ENCODE measurements at regions not wholly inside any gene's neighbourhood (a gene's known extent, or its start where the extent isn't known, plus 50 kb on each side); places are given as distances from the start of the nearest gene placed in this dataset.

DNA sequence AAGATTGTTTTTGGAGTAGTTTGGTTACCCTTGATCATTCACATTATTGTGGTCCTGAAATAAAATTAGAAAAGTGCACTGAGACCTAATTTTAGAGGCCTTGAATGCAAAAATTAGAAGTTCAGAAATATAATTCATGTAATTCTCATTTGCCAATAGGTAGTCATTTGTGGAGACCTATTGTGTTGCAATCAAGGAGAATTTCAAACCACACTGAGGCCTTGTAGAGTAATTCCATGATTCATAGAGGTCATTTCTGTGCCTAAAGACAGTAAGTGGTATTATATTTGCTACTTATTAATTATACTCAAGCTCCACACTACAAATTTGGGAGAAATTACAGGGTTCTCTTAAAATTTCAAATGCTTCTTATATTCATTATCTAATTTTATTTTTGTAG is 946.8 kb upstream of the POT1 start:
- in situ Hi-C loops (cut with MboI; ENCODE audit: low pct_unique_long_range_greater_than_20kb, low sequenced_read_pairs, unreplicated experiment), result no loop called here
- no peak for DNase-seq (ENCODE audit: low spot score)
- TF ChIP-seq CTCF (IDR thresholded peaks at IDR 0.05; ENCODE audit: extremely low read depth, insufficient read depth, missing control alignments), result no peak

DNA sequence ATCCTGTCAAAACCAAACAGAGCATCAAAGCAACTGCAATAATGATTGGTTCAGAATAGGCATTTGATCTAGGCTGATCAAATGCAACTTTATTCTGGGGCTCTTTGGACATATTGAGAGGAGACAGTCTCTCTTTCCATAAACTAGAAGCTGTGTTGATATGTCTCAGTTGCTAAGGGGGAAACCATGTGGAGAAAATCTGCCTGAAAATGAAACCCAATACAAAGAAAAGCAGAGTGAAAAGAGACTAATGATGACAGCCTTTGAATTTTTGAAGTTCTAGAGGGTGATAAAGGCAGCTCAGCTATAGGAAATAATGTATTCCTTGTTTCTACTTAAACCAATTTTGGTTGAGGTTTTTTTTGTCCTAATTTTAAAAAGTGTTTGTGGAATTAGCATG is 941.8 kb upstream of the POT1 start:
- TF ChIP-seq CTCF (IDR thresholded peaks at IDR 0.05; ENCODE audit: extremely low read depth, insufficient read depth, missing control alignments), result no peak
- no peak for DNase-seq (ENCODE audit: low spot score)
- in situ Hi-C loops (cut with MboI; ENCODE audit: low pct_unique_long_range_greater_than_20kb, low sequenced_read_pairs, unreplicated experiment), result no loop called here

DNA sequence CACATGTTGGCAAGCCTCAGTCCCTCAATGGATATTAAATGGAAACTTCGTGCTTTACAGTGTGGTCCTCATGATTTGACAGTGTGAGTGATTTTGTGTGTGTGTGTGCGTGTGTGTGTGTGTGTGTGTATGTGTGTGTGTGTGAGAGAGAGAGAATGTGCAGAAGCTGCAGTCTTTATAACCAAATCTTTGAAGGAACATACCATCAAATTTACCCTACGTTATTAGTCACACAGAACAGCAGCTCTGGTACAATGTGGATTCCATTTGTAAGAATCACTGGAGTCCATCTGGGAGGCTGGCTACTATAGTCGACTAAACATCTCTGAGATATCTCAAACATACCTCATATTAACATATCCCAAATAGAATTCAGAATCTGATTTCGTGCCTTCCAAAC is 928.0 kb upstream of the POT1 start:
- no peak for TF ChIP-seq CTCF (IDR thresholded peaks at IDR 0.05; ENCODE audit: extremely low read depth, insufficient read depth, missing control alignments)
- in situ Hi-C loops (cut with MboI; ENCODE audit: low pct_unique_long_range_greater_than_20kb, low sequenced_read_pairs, unreplicated experiment), result no loop called here

GRCh38 chr7:125848157-125848556 is 918.5 kb upstream of the POT1 start:
- no peak for TF ChIP-seq CTCF (IDR thresholded peaks at IDR 0.05; ENCODE audit: extremely low read depth, insufficient read depth, missing control alignments)
- DNase-seq (ENCODE audit: low spot score), result no peak
- in situ Hi-C loops (cut with MboI; ENCODE audit: low pct_unique_long_range_greater_than_20kb, low sequenced_read_pairs, unreplicated experiment), result no loop called here

More for the DNA sequence above, 928.0 kb upstream of the POT1 start:
- DNase-seq (ENCODE audit: low spot score), result no peak

DNA sequence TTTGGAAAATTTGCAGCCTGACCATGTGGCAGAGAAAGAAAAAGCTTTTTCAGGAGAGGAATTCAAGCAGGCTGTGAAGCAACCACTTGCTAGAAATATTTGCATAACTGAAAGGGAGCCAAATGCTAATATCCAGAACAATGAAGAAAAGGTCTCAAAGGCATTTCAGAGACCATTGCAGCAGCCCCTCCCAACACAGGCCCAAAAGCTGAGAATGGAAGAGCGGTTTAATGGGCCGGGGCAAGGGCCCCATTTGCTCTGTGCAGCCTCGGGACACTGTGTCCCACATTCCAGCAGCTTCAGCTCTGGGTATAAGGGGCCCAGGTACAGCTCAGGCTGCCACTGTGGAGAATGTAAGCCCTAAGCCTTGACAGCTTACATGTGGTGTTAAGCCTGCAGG is 918.1 kb upstream of the POT1 start:
- no peak for TF ChIP-seq CTCF (IDR thresholded peaks at IDR 0.05; ENCODE audit: extremely low read depth, insufficient read depth, missing control alignments)
- no peak for DNase-seq (ENCODE audit: low spot score)
- in situ Hi-C loops (cut with MboI; ENCODE audit: low pct_unique_long_range_greater_than_20kb, low sequenced_read_pairs, unreplicated experiment), result no loop called here

GRCh38 chr7:125847055-125847454 is 917.4 kb upstream of the POT1 start:
- in situ Hi-C loops (cut with MboI; ENCODE audit: low pct_unique_long_range_greater_than_20kb, low sequenced_read_pairs, unreplicated experiment), result no loop called here
- no peak for DNase-seq (ENCODE audit: low spot score)
- no peak for TF ChIP-seq CTCF (IDR thresholded peaks at IDR 0.05; ENCODE audit: extremely low read depth, insufficient read depth, missing control alignments)

DNA sequence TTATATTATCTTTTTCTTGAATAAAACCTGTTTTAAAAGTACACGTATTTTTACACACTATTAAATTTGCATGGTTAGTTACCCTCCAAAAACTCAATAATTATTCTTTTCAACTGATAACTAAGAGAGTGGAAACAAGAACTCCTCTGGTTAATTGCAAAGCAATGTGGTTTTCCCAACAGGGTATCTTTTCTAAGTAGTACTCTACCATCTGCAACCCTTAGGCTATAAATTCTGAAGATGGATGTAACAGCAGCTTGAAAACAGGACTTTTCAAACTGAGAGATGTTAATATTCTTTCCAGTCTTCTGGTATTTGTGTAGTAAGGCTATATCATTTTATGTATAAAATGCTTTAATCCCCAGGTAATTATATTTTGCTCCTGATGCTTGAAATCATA is 916.1 kb upstream of the POT1 start:
- in situ Hi-C loops (cut with MboI; ENCODE audit: low pct_unique_long_range_greater_than_20kb, low sequenced_read_pairs, unreplicated experiment), result no loop called here
- DNase-seq (ENCODE audit: low spot score), result no peak
- TF ChIP-seq CTCF (IDR thresholded peaks at IDR 0.05; ENCODE audit: extremely low read depth, insufficient read depth, missing control alignments), result no peak
